Fibroblast of lung (primary cell): ENCODE measurements at regions not wholly inside any gene's neighbourhood (a gene's known extent, or its start where the extent isn't known, plus 50 kb on each side); places are given as distances from the start of the nearest gene placed in this dataset.

ENCODE experiments used
- DNase-seq, 2 donors: peaks; one replicate each; pipeline versions ENCODE4 v3.0.0 to v3.0.0-alpha.2; 2010; ENCODE audit warnings: low read depth in 2 of 2
- H2AFZ ChIP-seq: 2 replicates; pipeline ENCODE4 v1.5.1; 2012; ENCODE audit warnings: low read length, control low read depth, inconsistent platforms
- H3K27ac ChIP-seq: 2 replicates; pipeline ENCODE4 v1.5.1; 2011; ENCODE audit warnings: low read length, control low read depth; ENCODE audit not compliant: insufficient read depth
- H3K27me3 ChIP-seq: 2 replicates; pipeline ENCODE4 v1.5.1; 2011; ENCODE audit warnings: mild to moderate bottlenecking, low read length; ENCODE audit not compliant: control insufficient read depth, insufficient read depth
- H3K36me3 ChIP-seq: 2 replicates; pipeline ENCODE4 v1.5.1; 2011; ENCODE audit warnings: low read length; ENCODE audit not compliant: control insufficient read depth, insufficient read depth
- H3K4me1 ChIP-seq: 2 replicates; pipeline ENCODE4 v1.5.1; 2011; ENCODE audit warnings: low read length; ENCODE audit not compliant: control insufficient read depth, insufficient read depth; ENCODE audit errors: extremely low read depth
- H3K4me2 ChIP-seq: 2 replicates; pipeline ENCODE4 v1.5.1; 2011; ENCODE audit warnings: low read length, control low read depth; ENCODE audit not compliant: insufficient read depth; ENCODE audit errors: extremely low read depth
- H3K4me3 ChIP-seq, 4 experiments: fragments of 200-600 bp in 1 of 4; sonication (generic) in 1 of 4; replicated peaks in 1 of 4; 2 replicates each; pipeline ENCODE4 v1.5.1; 2011 to 2016; ENCODE audit warnings: low read length in 4 of 4, low read depth in 3 of 4, mild to moderate bottlenecking in 3 of 4, control low read depth in 2 of 4, inconsistent platforms in 1 of 4, mixed read lengths in 1 of 4; ENCODE audit not compliant: insufficient read depth in 1 of 4; ENCODE audit errors: control extremely low read depth in 1 of 4
- H3K79me2 ChIP-seq: 2 replicates; pipeline ENCODE4 v1.5.1; 2012; ENCODE audit warnings: mild to moderate bottlenecking, low read length, inconsistent platforms; ENCODE audit not compliant: control insufficient read depth, insufficient read depth
- H3K9ac ChIP-seq: 2 replicates; pipeline ENCODE4 v1.5.1; 2011; ENCODE audit warnings: mild to moderate bottlenecking, low read length, control low read depth; ENCODE audit not compliant: insufficient read depth
- H3K9me3 ChIP-seq: 2 replicates; pipeline ENCODE4 v1.5.1; 2012; ENCODE audit warnings: low read depth, low read length; ENCODE audit not compliant: control insufficient read depth, insufficient read depth
- H4K20me1 ChIP-seq: 2 replicates; pipeline ENCODE4 v1.5.1; 2011; ENCODE audit warnings: low read length; ENCODE audit not compliant: control insufficient read depth, insufficient read depth; ENCODE audit errors: extremely low read depth
- EZH2 ChIP-seq: IDR thresholded peaks from 2 replicates; pipeline ENCODE4 v1.5.1; 2012; ENCODE audit warnings: low read length, control low read depth, mild to moderate bottlenecking; ENCODE audit errors: missing control alignments
- TF ChIP-seq, protein P1 (sequence below), 2 donors: IDR thresholded peaks in 1 of 2; conservative IDR thresholded peaks in 1 of 2; 1 replicate in 1 of 2; 2 replicates in 1 of 2; pipeline ENCODE4 v1.5.1; 2011 to 2012; ENCODE audit warnings: low read length in 2 of 2, control low read depth in 1 of 2, inconsistent platforms in 1 of 2, low read depth in 1 of 2, mild to moderate bottlenecking in 1 of 2

GRCh38 chr4:128373628-128374027, 86.0 kb upstream of the PGRMC2 start:
- no peak overlapping the region for H3K27ac ChIP-seq
- H2AFZ ChIP-seq = no peak overlapping the region
- no peaks in the 10 kb centered on the region for H3K79me2 ChIP-seq
- no peak overlapping the region for H3K9ac ChIP-seq
- no peaks in the 10 kb centered on the region for H4K20me1 ChIP-seq
- H3K36me3 ChIP-seq = no peaks in the 10 kb centered on the region
- DNase-seq = no peak
- H3K27me3 ChIP-seq = no peaks in the 10 kb centered on the region
- no peaks in the 10 kb centered on the region for H3K9me3 ChIP-seq
- H3K4me3 ChIP-seq = no peak overlapping the region
- TF ChIP-seq, protein P1, sequence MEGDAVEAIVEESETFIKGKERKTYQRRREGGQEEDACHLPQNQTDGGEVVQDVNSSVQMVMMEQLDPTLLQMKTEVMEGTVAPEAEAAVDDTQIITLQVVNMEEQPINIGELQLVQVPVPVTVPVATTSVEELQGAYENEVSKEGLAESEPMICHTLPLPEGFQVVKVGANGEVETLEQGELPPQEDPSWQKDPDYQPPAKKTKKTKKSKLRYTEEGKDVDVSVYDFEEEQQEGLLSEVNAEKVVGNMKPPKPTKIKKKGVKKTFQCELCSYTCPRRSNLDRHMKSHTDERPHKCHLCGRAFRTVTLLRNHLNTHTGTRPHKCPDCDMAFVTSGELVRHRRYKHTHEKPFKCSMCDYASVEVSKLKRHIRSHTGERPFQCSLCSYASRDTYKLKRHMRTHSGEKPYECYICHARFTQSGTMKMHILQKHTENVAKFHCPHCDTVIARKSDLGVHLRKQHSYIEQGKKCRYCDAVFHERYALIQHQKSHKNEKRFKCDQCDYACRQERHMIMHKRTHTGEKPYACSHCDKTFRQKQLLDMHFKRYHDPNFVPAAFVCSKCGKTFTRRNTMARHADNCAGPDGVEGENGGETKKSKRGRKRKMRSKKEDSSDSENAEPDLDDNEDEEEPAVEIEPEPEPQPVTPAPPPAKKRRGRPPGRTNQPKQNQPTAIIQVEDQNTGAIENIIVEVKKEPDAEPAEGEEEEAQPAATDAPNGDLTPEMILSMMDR (conservative IDR thresholded peaks at IDR 0.05 in 1 of 2, IDR thresholded peaks at IDR 0.05 in 1 of 2; ENCODE audit: low read depth in 1 of 2, low read length in 2 of 2) = no peak
- no peak for TF ChIP-seq EZH2
- no peak overlapping the region for H3K4me2 ChIP-seq
- H3K4me1 ChIP-seq = peaks cover 2% of the 10 kb centered on the region

DNA sequence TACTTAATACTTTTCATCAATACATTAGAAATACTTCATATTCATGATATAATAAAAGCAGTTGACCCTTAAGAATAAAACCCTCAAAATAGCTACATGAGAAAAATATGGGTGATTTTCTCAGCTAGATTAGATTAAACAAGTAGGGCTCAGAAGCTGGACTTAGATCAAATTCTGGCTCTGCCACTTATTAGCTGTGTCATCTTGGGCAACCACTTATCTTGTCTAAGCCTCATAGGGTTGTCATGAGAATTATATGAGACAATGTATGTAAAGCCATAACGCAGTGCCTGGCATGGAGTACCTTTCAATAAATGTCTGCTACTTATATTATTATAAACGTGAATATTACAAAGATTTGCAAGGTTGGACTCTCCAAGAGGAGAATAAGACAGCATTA, 84.3 kb upstream of the PGRMC2 start:
- H3K27me3 ChIP-seq = no peaks in the 10 kb centered on the region
- no peak overlapping the region for H2AFZ ChIP-seq
- no peak for DNase-seq
- no peak overlapping the region for H3K27ac ChIP-seq
- TF ChIP-seq, protein P1 (conservative IDR thresholded peaks at IDR 0.05 in 1 of 2, IDR thresholded peaks at IDR 0.05 in 1 of 2; ENCODE audit: low read depth in 1 of 2, low read length in 2 of 2) = no peak
- no peak overlapping the region for H3K4me2 ChIP-seq
- H4K20me1 ChIP-seq = no peaks in the 10 kb centered on the region
- no peak overlapping the region for H3K9ac ChIP-seq
- no peaks in the 10 kb centered on the region for H3K79me2 ChIP-seq
- H3K36me3 ChIP-seq = no peaks in the 10 kb centered on the region
- no peaks in the 10 kb centered on the region for H3K9me3 ChIP-seq
- H3K4me3 ChIP-seq = no peak overlapping the region
- H3K4me1 ChIP-seq = peaks cover 2% of the 10 kb centered on the region

DNA sequence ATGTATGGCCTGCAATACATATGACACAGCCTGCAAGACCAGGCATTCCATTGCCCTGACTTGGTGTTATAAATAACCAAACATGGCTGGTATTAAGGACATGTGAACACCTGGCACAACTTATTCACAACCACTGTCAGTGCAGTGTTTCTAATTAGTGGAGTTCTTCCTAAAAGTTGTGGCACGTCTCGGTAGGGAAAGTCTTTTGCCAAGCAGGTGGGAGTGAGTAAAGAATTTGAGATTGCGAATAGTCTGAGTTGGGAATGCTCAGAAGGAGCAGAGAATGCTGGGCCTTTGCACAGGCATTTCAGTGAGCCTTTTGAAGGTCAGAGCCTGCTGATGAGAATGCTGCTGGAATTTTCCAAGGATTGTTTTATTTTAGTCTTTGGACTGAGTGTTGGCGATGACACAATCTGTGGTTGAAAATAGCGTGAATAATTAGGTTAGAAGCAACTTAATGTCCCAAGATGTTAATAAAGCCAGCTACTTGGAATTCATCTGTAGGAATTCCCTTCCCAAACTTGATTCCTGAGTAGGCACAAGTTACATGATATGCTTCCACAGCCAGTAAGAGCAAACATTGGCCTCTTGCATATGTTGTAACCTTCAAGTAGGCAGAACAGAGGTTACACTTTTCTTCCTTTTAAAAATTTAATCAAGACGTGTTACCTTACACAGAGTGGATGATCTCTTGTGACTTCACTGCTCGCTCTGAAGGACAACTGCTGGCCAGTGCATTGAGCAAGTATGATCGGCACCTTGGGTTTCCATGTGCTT, 83.6 kb upstream of the PGRMC2 start:
- Histone ChIP-seq H3K36me3 (no peaks in the 10 kb centered on the region), H3K4me3 (no peak overlapping the region), H3K4me2 (no peak overlapping the region), H3K4me1 (peaks cover 2% of the 10 kb centered on the region), H3K9me3 (no peaks in the 10 kb centered on the region), H2AFZ (no peak overlapping the region), H3K27ac (no peak overlapping the region), H3K27me3 (no peaks in the 10 kb centered on the region), H4K20me1 (no peaks in the 10 kb centered on the region), H3K9ac (no peak overlapping the region), H3K79me2 (no peaks in the 10 kb centered on the region)
- TF ChIP-seq, protein P1 (conservative IDR thresholded peaks at IDR 0.05 in 1 of 2, IDR thresholded peaks at IDR 0.05 in 1 of 2; ENCODE audit: low read depth in 1 of 2, low read length in 2 of 2) = no peak
- TF ChIP-seq EZH2 = no peak
- DNase-seq = peak; percentile 44 to 85
